SU-DHL-6 (cell line): ENCODE measurements at regions not wholly inside any gene's neighbourhood (a gene's known extent, or its start where the extent isn't known, plus 50 kb on each side); places are given as distances from the start of the nearest gene placed in this dataset.

Experiments used
- H2AFZ ChIP-seq: fragments of 200-600 bp; sonication (generic); 2 replicates; pipeline ENCODE4 v1.6.1; 2014; ENCODE audit warnings: low read depth, mild to moderate bottlenecking, moderate library complexity, mixed read lengths, antibody characterized with exemption, low read length; ENCODE audit not compliant: severe bottlenecking
- H3F3A ChIP-seq: fragments of 200-600 bp; shearing (Covaris generic); 2 replicates; pipeline ENCODE4 v1.6.0; 2016; ENCODE audit warnings: antibody characterized with exemption, mild to moderate bottlenecking; ENCODE audit not compliant: insufficient read depth
- H3K27ac ChIP-seq: fragments of 200-600 bp; sonication (generic); 2 replicates; pipeline ENCODE4 v1.5.1; 2016; ENCODE audit warnings: low read depth, mild to moderate bottlenecking, low read length, moderate library complexity, mixed read lengths
- H3K27me3 ChIP-seq: fragments of 200-600 bp; sonication (generic), shearing (Covaris generic); 2 replicates; pipeline ENCODE4 v1.6.0; 2014; ENCODE audit warnings: mild to moderate bottlenecking, low read length
- H3K36me3 ChIP-seq: fragments of 200-600 bp; sonication (generic); 2 replicates; pipeline ENCODE4 v1.6.1; 2014; ENCODE audit warnings: mild to moderate bottlenecking, low read length, mixed read lengths
- H3K4me2 ChIP-seq: fragments of 300-600, 200-600 bp; shearing (Covaris generic), sonication (generic); 2 replicates; pipeline ENCODE4 v1.6.0; 2014; ENCODE audit warnings: low read length, low read depth, mild to moderate bottlenecking; ENCODE audit not compliant: poor library complexity, severe bottlenecking
- H3K4me3 ChIP-seq: fragments of 200-600 bp; sonication (generic); 2 replicates; pipeline ENCODE4 v1.5.1; 2014; ENCODE audit warnings: antibody characterized with exemption, low read length, mild to moderate bottlenecking, mixed read lengths; ENCODE audit not compliant: insufficient read depth, poor library complexity, severe bottlenecking
- H3K79me2 ChIP-seq: fragments of 200-600 bp; sonication (generic); 2 replicates; pipeline ENCODE4 v1.6.1; 2014; ENCODE audit warnings: mild to moderate bottlenecking, low read length, moderate library complexity; ENCODE audit not compliant: insufficient read depth
- H3K9ac ChIP-seq: fragments of 200-600 bp; sonication (generic); 2 replicates; pipeline ENCODE4 v1.7.0; 2014; ENCODE audit warnings: mild to moderate bottlenecking, low read length
- H3K9me2 ChIP-seq: fragments of 200-600 bp; sonication (generic); replicated peaks from 2 replicates; pipeline ENCODE4 v1.6.1; 2014; ENCODE audit warnings: low read length; ENCODE audit not compliant: insufficient read depth
- H3K9me3 ChIP-seq: fragments of 200-600 bp; sonication (generic); 2 replicates; pipeline ENCODE4 v1.6.1; 2014; ENCODE audit warnings: low read length, mixed read lengths; ENCODE audit not compliant: insufficient read depth
- H4K20me1 ChIP-seq: fragments of 200-600 bp; sonication (generic); 2 replicates; pipeline ENCODE4 v1.6.1; 2014; ENCODE audit warnings: low read depth, mild to moderate bottlenecking, antibody characterized with exemption, low read length, moderate library complexity, mixed read lengths
- CTCF ChIP-seq: fragments of 200-600 bp; sonication (generic); IDR thresholded peaks from one replicate; pipeline ENCODE4 v1.5.1; 2017; ENCODE audit warnings: antibody characterized with exemption, mild to moderate bottlenecking, low read length, moderate library complexity; ENCODE audit not compliant: insufficient read depth, poor library complexity, severe bottlenecking
- EZH2phosphoT487 ChIP-seq: fragments of 200-600 bp; sonication (generic), shearing (Covaris generic); conservative IDR thresholded peaks from 2 replicates; pipeline ENCODE4 v1.6.1; 2018; ENCODE audit warnings: mild to moderate bottlenecking, antibody characterized with exemption, low read length, moderate library complexity, mixed read lengths

GRCh38 chr14:50040401-50040775 is 76.0 kb downstream of the VCPKMT start:
- H4K20me1 ChIP-seq, result no peaks in the 10 kb centered on the region
- H3K9ac ChIP-seq, result no peak overlapping the region
- H3K27me3 ChIP-seq, result no peaks in the 10 kb centered on the region
- no peak overlapping the region for H3K4me2 ChIP-seq
- H3K9me2 ChIP-seq, result no peaks in the 10 kb centered on the region
- no peaks in the 10 kb centered on the region for H3F3A ChIP-seq
- H3K36me3 ChIP-seq, result no peaks in the 10 kb centered on the region
- no peaks in the 10 kb centered on the region for H3K79me2 ChIP-seq
- no peak overlapping the region for H2AFZ ChIP-seq
- TF ChIP-seq CTCF, result no peak
- no peak for TF ChIP-seq EZH2phosphoT487
- H3K4me3 ChIP-seq, result no peak overlapping the region
- no peaks in the 10 kb centered on the region for H3K9me3 ChIP-seq
- H3K27ac ChIP-seq, result no peak overlapping the region

- no peak overlapping the region for H3K4me2 ChIP-seq
Measured at GRCh38 chr14:50040895-50041465, 75.4 kb downstream of the VCPKMT start.

GRCh38 chr14:50041980-50042379 is 74.4 kb downstream of the VCPKMT start:
- Histone ChIP-seq H3F3A (peaks cover 3% of the 10 kb centered on the region; the same call in 1 of the 2 replicates), H3K9me2 (no peaks in the 10 kb centered on the region), H4K20me1 (no peaks in the 10 kb centered on the region), H3K27ac (no peak overlapping the region), H3K79me2 (no peaks in the 10 kb centered on the region), H3K4me3 (no peak overlapping the region), H3K36me3 (no peaks in the 10 kb centered on the region), H3K9ac (no peak overlapping the region), H2AFZ (no peak overlapping the region), H3K4me2 (no peak overlapping the region), H3K9me3 (no peaks in the 10 kb centered on the region), H3K27me3 (no peaks in the 10 kb centered on the region)
- TF ChIP-seq CTCF, result no peak

More at GRCh38 chr14:50040895-50041465, 75.4 kb downstream of the VCPKMT start:
- no peak overlapping the region for H3K4me3 ChIP-seq
- no peaks in the 10 kb centered on the region for H3K79me2 ChIP-seq
- no peaks in the 10 kb centered on the region for H3K27me3 ChIP-seq
- H4K20me1 ChIP-seq, result no peaks in the 10 kb centered on the region
- H3K27ac ChIP-seq, result no peak overlapping the region
- H3K36me3 ChIP-seq, result no peaks in the 10 kb centered on the region
- no peak overlapping the region for H2AFZ ChIP-seq
- TF ChIP-seq CTCF (no peak), EZH2phosphoT487 (no peak)
- no peaks in the 10 kb centered on the region for H3K9me2 ChIP-seq
- no peak overlapping the region for H3K9ac ChIP-seq
- peaks cover 2% of the 10 kb centered on the region; the same call in 1 of the 2 replicates for H3F3A ChIP-seq
- H3K9me3 ChIP-seq, result no peaks in the 10 kb centered on the region
